KMS-11 (cell line): ENCODE measurements at regions not wholly inside any gene's neighbourhood (a gene's known extent, or its start where the extent isn't known, plus 50 kb on each side); places are given as distances from the start of the nearest gene placed in this dataset.

Source experiments
- H2AFZ ChIP-seq: fragments of 200-600 bp; sonication (generic); 2 replicates; pipeline ENCODE4 v1.6.1; 2016; ENCODE audit warnings: antibody characterized with exemption, mixed run types, low read depth
- H3K27ac ChIP-seq: fragments of 200-600 bp; sonication (generic); 2 replicates; pipeline ENCODE4 v1.6.1; 2016; ENCODE audit warnings: mild to moderate bottlenecking, mixed run types
- H3K27me3 ChIP-seq: fragments of 200-600 bp; sonication (generic); 2 replicates; pipeline ENCODE4 v1.6.1; 2017; ENCODE audit warnings: mild to moderate bottlenecking, low read depth, mixed run types, moderate library complexity; ENCODE audit not compliant: insufficient read depth
- H3K36me3 ChIP-seq: fragments of 200-600 bp; sonication (generic); 2 replicates; pipeline ENCODE4 v1.6.1; 2017; ENCODE audit warnings: mild to moderate bottlenecking, mixed run types; ENCODE audit not compliant: insufficient read depth
- H3K4me1 ChIP-seq: fragments of 200-600 bp; sonication (generic); 2 replicates; pipeline ENCODE4 v1.6.1; 2016; ENCODE audit warnings: mild to moderate bottlenecking, low read depth, mixed run types; ENCODE audit not compliant: poor library complexity, severe bottlenecking
- H3K4me2 ChIP-seq: fragments of 200-600 bp; sonication (generic); 2 replicates; pipeline ENCODE4 v1.7.0; 2016; ENCODE audit warnings: mild to moderate bottlenecking, mixed run types
- H3K4me3 ChIP-seq: fragments of 200-600 bp; sonication (generic); IDR thresholded peaks from 2 replicates; pipeline ENCODE4 v1.6.1; 2017; ENCODE audit warnings: low read depth, low read length, mixed read lengths; ENCODE audit not compliant: insufficient read depth
- H3K79me2 ChIP-seq: fragments of 200-600 bp; sonication (generic); 2 replicates; pipeline ENCODE4 v1.6.1; 2016; ENCODE audit warnings: low read depth, mixed run types; ENCODE audit not compliant: insufficient read depth
- H3K9ac ChIP-seq: fragments of 200-600 bp; sonication (generic); 2 replicates; pipeline ENCODE4 v1.6.1; 2016; ENCODE audit warnings: mild to moderate bottlenecking, mixed run types
- H4K20me1 ChIP-seq: fragments of 200-600 bp; sonication (generic); 2 replicates; pipeline ENCODE4 v1.6.1; 2016; ENCODE audit warnings: mild to moderate bottlenecking, mixed run types; ENCODE audit not compliant: insufficient read depth
- TF ChIP-seq, protein P1 (sequence below): fragments of 200-600 bp; sonication (generic); conservative IDR thresholded peaks from 2 replicates; pipeline ENCODE4 v1.6.1; 2017; ENCODE audit warnings: low read depth, mild to moderate bottlenecking, antibody characterized with exemption, low read length, moderate library complexity, mixed read lengths

DNA sequence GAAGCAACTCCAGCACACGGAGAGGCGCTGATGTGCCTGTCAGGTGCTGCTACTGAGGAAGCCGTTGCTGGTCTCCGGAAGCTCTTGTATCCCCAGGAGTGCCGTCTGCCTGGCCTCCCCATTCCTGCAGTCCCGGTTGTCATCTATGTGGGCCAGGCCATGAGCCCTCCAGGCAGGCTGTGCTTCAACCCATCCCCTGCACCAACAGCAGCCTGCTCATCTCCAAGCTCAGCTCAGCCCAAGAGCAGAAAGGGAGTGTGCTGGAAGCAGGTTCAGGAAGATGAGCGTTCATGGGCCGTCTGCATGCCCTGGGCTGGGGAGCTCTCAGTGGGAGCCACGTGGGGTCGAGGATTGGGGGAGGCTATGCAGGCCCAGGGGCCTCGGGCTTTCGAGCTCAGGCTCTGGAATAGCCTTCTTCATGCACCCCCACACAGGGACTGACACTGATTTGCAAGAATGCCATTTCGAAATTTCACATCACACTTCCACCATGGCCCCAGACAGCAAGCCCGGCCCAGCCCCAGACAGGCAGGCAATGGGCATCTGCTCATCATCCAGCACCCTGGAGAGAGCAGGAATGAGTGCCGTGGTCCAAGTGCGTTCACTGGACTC is 164.5 kb downstream of the KIF26A start:
- no peaks in the 10 kb centered on the region for H3K4me1 ChIP-seq
- no peak overlapping the region for H3K4me3 ChIP-seq
- H3K36me3 ChIP-seq: no peaks in the 10 kb centered on the region
- no peak overlapping the region for H3K4me2 ChIP-seq
- H2AFZ ChIP-seq: no peak overlapping the region
- TF ChIP-seq, protein P1, sequence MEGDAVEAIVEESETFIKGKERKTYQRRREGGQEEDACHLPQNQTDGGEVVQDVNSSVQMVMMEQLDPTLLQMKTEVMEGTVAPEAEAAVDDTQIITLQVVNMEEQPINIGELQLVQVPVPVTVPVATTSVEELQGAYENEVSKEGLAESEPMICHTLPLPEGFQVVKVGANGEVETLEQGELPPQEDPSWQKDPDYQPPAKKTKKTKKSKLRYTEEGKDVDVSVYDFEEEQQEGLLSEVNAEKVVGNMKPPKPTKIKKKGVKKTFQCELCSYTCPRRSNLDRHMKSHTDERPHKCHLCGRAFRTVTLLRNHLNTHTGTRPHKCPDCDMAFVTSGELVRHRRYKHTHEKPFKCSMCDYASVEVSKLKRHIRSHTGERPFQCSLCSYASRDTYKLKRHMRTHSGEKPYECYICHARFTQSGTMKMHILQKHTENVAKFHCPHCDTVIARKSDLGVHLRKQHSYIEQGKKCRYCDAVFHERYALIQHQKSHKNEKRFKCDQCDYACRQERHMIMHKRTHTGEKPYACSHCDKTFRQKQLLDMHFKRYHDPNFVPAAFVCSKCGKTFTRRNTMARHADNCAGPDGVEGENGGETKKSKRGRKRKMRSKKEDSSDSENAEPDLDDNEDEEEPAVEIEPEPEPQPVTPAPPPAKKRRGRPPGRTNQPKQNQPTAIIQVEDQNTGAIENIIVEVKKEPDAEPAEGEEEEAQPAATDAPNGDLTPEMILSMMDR: no peak
- H3K79me2 ChIP-seq: no peaks in the 10 kb centered on the region
- peaks cover 8% of the 10 kb centered on the region; the same call in 1 of the 2 replicates for H3K27me3 ChIP-seq
- H3K9ac ChIP-seq: no peak overlapping the region
- no peak overlapping the region for H3K27ac ChIP-seq
- H4K20me1 ChIP-seq: no peaks in the 10 kb centered on the region

DNA sequence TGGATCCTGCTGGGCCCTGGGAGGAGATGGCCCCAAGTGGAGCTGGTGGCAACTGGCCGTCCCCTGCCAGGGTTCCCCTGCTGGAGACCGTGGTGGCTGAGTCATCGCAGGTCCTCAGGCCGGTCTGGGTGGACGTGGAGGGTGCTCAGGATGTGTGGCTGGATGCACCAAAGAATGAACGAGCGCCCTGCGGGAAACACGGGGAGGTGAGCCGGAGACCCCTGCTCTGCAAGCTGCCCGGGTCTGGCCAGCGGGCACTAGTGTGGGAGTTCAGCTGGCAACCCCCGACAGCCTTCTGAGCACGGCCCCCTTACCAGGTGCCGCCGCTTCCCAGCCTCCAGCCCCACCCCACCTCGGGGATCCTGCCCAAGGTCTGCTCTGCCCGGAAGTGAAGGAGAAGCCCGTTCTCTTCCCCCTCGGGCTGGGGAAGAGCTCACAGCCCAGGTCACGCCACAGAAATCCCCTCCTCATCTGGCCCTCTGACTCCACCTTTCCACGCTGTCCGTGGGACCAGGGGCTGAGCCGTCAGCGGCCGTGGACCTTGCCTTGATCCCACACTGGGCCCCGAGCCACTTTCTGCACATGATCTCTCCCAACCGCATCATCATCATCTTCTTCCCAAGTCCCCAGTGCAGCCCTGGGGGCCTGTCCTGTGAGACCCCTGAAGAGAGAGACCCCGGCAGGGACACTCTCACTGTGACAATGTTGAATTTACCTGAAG is 165.5 kb downstream of the KIF26A start:
- Histone ChIP-seq H3K4me2 (no peak overlapping the region), H4K20me1 (no peaks in the 10 kb centered on the region), H3K27me3 (peaks cover 8% of the 10 kb centered on the region; the same call in 1 of the 2 replicates), H3K9ac (no peak overlapping the region), H3K79me2 (no peaks in the 10 kb centered on the region), H3K4me1 (no peaks in the 10 kb centered on the region), H3K4me3 (no peak overlapping the region), H3K27ac (no peak overlapping the region), H3K36me3 (no peaks in the 10 kb centered on the region), H2AFZ (no peak overlapping the region)
- TF ChIP-seq, protein P1: no peak

DNA sequence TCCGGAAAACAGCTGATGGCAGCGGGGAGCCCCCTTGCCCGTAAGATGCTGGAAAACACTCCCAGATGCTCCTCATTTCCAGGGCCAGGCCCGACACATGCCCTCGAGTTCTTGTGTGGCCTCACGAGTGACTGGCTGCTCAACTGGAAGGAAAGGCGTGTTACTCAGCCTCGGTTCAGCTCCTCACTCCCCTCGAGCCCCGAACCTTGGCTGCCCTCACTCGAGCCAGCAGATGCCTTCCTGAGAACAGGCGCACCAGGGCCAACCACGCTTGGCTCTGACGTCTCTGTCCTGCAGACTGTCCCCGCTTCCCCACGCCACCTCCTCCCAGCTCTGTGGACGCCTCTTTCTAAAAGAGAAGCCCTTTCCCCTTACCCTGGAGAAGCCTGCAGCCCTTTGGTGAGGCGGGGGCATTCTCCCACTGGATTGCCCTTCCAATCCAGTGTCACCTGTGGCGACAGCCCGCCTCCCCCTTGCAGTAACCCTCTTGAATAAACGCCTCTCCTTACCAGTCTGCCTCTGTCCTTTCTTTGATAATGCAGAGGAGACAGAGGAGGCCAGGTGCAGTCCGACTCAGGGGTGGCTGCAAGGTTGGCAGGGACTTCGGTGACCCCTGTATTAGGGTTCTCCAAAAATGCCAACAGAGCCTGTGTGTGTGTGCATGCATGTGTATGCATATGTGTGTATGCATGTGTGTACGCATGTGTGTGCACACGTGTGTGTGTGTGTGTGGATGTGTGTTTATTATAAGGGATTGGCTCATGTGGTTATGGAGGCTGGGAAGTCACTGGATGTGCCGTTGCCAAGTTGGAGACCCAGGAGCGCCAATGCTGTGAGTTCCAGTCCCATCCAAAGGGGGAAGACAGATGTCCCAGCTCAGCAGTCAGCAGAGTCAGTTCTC is 166.3 kb downstream of the KIF26A start:
- Histone ChIP-seq H3K9ac (no peak overlapping the region), H3K27ac (no peak overlapping the region), H3K4me3 (no peak overlapping the region), H2AFZ (no peak overlapping the region), H3K4me2 (no peak overlapping the region), H3K79me2 (no peaks in the 10 kb centered on the region), H3K4me1 (no peaks in the 10 kb centered on the region), H4K20me1 (no peaks in the 10 kb centered on the region), H3K36me3 (no peaks in the 10 kb centered on the region), H3K27me3 (peaks cover 8% of the 10 kb centered on the region; the same call in 1 of the 2 replicates)
- TF ChIP-seq, protein P1: no peak

DNA sequence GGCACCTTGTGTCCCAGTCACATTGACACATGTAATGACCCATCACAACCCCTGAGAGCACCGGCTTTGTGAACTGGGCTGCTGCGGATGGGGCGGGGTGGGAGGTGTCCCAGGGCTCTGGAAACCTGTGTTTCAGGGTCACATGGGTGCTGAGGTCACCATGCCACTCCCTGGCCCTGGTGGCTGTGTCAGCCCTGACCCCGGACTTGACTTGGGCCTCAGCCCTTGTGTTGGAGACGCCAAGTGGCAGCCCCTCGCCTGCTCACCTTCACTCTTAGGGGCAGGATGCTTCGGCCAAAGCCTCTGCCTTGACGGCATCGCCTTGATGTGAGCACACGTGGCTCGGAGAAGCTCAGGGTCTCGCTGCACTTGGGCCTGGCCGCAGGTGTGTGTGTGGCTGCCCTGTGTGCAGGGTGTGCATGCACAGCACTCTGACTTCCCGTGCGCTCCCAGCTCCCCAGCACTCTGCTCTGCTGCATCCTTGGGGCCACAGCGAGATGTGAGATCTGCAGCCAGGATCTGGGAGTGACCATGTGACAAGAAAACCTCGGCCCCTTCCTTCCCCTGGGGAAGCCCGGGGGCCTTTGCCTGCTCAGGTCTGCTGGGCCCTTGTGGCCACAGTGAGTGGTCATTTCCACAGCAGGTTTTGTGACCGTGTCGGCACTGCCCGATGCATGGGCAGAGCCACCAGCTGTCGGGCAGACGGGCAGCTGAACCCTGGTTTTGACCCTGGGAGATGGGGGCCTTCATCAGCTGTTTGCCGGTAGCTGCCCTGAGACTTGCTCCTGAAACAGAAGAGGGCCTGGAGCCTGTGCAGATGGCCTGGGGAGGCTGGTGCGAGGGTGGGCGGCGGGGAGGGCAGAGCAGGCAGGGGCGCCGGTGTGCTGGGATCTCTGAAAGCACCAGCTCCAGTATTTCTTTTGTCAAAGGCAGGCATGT is 167.4 kb downstream of the KIF26A start:
- peaks cover 8% of the 10 kb centered on the region; the same call in 1 of the 2 replicates for H3K27me3 ChIP-seq
- H3K4me2 ChIP-seq: no peak overlapping the region
- no peak overlapping the region for H2AFZ ChIP-seq
- no peaks in the 10 kb centered on the region for H3K4me1 ChIP-seq
- H4K20me1 ChIP-seq: no peaks in the 10 kb centered on the region
- H3K36me3 ChIP-seq: no peaks in the 10 kb centered on the region
- H3K9ac ChIP-seq: no peak overlapping the region
- TF ChIP-seq, protein P1: no peak
- no peak overlapping the region for H3K27ac ChIP-seq
- no peak overlapping the region for H3K4me3 ChIP-seq
- no peaks in the 10 kb centered on the region for H3K79me2 ChIP-seq
